ENCODE measurements at regions not wholly inside any gene's neighbourhood (a gene's known extent, or its start where the extent isn't known, plus 50 kb on each side); places are given as distances from the start of the nearest gene placed in this dataset.

DNA sequence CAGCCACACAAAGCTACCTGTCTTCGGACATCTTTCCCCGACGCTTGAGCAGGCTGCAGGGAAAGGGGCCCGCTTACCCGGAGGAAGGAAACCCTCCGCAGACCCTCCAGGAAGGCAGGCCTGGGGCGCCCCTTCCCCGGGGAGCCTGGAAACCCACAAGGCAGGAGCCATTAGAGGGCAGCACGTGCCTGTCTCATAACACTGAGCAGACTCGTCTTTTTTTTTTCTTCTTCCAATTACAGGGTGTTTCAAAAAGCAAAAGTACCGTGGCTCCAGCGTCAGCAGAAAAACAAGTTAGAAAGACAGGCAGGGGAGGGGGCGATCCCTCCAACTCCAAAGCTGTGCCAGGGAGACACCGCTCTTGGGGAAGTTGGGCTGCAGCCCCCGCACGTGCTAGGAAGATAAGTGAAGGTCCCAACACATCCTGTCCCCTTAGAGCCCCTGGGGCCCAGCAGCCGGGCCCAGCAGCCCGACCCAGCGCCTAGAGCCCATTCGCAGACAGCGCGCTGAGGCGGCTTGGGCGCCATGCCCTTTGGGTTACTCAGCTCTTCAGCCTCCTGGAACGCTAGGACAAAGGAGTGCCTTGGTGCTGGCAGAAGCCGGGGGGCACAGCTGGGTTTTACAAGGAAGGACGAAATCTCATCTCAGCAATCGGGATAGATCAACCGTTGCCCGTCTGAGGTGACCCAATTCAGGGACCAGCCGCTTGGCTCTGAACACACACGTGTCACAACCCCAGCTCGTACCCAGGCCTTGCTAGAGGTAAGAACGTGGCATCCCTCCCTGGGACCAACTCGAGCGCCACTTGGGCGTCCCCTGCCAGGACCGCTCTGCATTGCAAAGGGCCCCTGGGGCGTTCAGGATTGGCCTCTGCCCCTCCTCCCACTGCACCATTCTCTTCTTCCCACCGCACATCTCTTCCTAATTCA is 136.3 kb downstream of the LY86 start:
- Histone ChIP-seq H2AFZ (peak overlapping the region; percentile 76), H3K27ac (ENCODE audit: low read depth) (peak overlapping the region; percentile 33; the same call in 1 of the 2 replicates), H3K79me2 (replicated peaks; ENCODE audit: insufficient read depth) (no peaks in the 10 kb centered on the region), H3K4me3 (peak overlapping the region; percentile 45), H3K36me3 (ENCODE audit: insufficient read depth) (no peaks in the 10 kb centered on the region), H3K27me3 (ENCODE audit: insufficient read depth) (no peaks in the 10 kb centered on the region; the same call in 1 of the 2 replicates), H3K4me1 (ENCODE audit: insufficient read depth) (peaks cover 34% of the 10 kb centered on the region), H3K4me2 (peak overlapping the region; percentile 78), H3F3A (replicated peaks; ENCODE audit: low read depth) (peaks cover 6% of the 10 kb centered on the region; the same call in 1 of the 2 replicates), H3K9me2 (ENCODE audit: insufficient read depth) (no peaks in the 10 kb centered on the region), H4K20me1 (replicated peaks; ENCODE audit: insufficient read depth) (no peaks in the 10 kb centered on the region)
- TF ChIP-seq STAT1 (IDR thresholded peaks at IDR 0.05; ENCODE audit: unreplicated experiment) (no peak), ZNF331 (CRISPR knock-in tag; IDR thresholded peaks at IDR 0.05; ENCODE audit: low read depth) (no peak), EZH2 (IDR thresholded peaks at IDR 0.05; ENCODE audit: low read depth, unreplicated experiment) (no peak), POLR2AphosphoS5 (IDR thresholded peaks at IDR 0.05; ENCODE audit: low read depth) (no peak), ZNF114 (CRISPR knock-in tag; IDR thresholded peaks at IDR 0.05) (no peak), REST (IDR thresholded peaks at IDR 0.05; ENCODE audit: unreplicated experiment) (no peak), ETS1 (IDR thresholded peaks at IDR 0.05) (no peak), NANOG (IDR thresholded peaks at IDR 0.05; ENCODE audit: borderline replicate concordance) (peak; percentile 76; the same call in 1 of the 2 replicates), JUNB (IDR thresholded peaks at IDR 0.05; ENCODE audit: unreplicated experiment) (no peak), EZH2phosphoT487 (IDR thresholded peaks at IDR 0.05; ENCODE audit: unreplicated experiment) (no peak), CTCF (conservative IDR thresholded peaks at IDR 0.05; ENCODE audit: low read depth in 2 of 2) (peak; percentile 64 to 82), CREB1 (CRISPR knock-in tag; IDR thresholded peaks at IDR 0.05; ENCODE audit: low read depth) (peak; percentile 15)
- TF ChIP-seq, protein P1, sequence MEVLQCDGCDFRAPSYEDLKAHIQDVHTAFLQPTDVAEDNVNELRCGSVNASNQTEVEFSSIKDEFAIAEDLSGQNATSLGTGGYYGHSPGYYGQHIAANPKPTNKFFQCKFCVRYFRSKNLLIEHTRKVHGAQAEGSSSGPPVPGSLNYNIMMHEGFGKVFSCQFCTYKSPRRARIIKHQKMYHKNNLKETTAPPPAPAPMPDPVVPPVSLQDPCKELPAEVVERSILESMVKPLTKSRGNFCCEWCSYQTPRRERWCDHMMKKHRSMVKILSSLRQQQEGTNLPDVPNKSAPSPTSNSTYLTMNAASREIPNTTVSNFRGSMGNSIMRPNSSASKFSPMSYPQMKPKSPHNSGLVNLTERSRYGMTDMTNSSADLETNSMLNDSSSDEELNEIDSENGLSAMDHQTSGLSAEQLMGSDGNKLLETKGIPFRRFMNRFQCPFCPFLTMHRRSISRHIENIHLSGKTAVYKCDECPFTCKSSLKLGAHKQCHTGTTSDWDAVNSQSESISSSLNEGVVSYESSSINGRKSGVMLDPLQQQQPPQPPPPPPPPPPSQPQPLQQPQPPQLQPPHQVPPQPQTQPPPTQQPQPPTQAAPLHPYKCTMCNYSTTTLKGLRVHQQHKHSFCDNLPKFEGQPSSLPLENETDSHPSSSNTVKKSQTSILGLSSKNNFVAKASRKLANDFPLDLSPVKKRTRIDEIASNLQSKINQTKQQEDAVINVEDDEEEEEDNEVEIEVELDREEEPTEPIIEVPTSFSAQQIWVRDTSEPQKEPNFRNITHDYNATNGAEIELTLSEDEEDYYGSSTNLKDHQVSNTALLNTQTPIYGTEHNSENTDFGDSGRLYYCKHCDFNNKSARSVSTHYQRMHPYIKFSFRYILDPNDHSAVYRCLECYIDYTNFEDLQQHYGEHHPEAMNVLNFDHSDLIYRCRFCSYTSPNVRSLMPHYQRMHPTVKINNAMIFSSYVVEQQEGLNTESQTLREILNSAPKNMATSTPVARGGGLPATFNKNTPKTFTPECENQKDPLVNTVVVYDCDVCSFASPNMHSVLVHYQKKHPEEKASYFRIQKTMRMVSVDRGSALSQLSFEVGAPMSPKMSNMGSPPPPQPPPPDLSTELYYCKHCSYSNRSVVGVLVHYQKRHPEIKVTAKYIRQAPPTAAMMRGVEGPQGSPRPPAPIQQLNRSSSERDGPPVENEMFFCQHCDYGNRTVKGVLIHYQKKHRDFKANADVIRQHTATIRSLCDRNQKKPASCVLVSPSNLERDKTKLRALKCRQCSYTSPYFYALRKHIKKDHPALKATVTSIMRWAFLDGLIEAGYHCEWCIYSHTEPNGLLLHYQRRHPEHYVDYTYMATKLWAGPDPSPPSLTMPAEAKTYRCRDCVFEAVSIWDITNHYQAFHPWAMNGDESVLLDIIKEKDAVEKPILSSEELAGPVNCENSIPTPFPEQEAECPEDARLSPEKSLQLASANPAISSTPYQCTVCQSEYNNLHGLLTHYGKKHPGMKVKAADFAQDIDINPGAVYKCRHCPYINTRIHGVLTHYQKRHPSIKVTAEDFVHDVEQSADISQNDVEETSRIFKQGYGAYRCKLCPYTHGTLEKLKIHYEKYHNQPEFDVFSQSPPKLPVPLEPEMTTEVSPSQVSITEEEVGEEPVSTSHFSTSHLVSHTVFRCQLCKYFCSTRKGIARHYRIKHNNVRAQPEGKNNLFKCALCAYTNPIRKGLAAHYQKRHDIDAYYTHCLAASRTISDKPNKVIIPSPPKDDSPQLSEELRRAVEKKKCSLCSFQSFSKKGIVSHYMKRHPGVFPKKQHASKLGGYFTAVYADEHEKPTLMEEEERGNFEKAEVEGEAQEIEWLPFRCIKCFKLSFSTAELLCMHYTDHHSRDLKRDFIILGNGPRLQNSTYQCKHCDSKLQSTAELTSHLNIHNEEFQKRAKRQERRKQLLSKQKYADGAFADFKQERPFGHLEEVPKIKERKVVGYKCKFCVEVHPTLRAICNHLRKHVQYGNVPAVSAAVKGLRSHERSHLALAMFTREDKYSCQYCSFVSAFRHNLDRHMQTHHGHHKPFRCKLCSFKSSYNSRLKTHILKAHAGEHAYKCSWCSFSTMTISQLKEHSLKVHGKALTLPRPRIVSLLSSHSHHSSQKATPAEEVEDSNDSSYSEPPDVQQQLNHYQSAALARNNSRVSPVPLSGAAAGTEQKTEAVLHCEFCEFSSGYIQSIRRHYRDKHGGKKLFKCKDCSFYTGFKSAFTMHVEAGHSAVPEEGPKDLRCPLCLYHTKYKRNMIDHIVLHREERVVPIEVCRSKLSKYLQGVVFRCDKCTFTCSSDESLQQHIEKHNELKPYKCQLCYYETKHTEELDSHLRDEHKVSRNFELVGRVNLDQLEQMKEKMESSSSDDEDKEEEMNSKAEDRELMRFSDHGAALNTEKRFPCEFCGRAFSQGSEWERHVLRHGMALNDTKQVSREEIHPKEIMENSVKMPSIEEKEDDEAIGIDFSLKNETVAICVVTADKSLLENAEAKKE (CRISPR knock-in tag; IDR thresholded peaks at IDR 0.05), result no peak
- Mint-ChIP-seq H3K9me3 (no peaks in the 10 kb centered on the region), H3K4me1 (peaks cover 44% of the 10 kb centered on the region), H3K27me3 (ENCODE audit: insufficient read depth, low read depth, poor library complexity) (peaks cover 13% of the 10 kb centered on the region), H3K36me3 (ENCODE audit: low read depth) (no peaks in the 10 kb centered on the region; the same call in 2 of the 3 replicates), H3K27ac (peak overlapping the region; percentile 77), H3K4me3 (peak overlapping the region; percentile 57)
- ATAC-seq (peak; percentile 80), DNase-seq (ENCODE audit: low spot score) (peak; percentile 82)
